PFSK-1 (cell line): ENCODE measurements at regions not wholly inside any gene's neighbourhood (a gene's known extent, or its start where the extent isn't known, plus 50 kb on each side); places are given as distances from the start of the nearest gene placed in this dataset.

Experiments used
- FOXP2 ChIP-seq: optimal IDR thresholded peaks from 2 replicates; pipeline ENCODE3; 2011; ENCODE audit warnings: borderline replicate concordance, control low read depth, inconsistent platforms; ENCODE audit not compliant: insufficient read depth; ENCODE audit errors: extremely low read length, extremely low read depth
- POLR2AphosphoS5 ChIP-seq: IDR thresholded peaks from 2 replicates; pipeline ENCODE4 v1.6.1; 2012; ENCODE audit warnings: low read depth, mild to moderate bottlenecking, control low read depth, low read length, moderate library complexity
- SIN3A ChIP-seq: IDR thresholded peaks from 2 replicates; pipeline ENCODE4 v1.6.1; 2012; ENCODE audit warnings: mild to moderate bottlenecking, low read length, moderate library complexity, borderline replicate concordance; ENCODE audit not compliant: insufficient read depth
- TAF1 ChIP-seq: IDR thresholded peaks from 2 replicates; pipeline ENCODE4 v1.6.1; 2012; ENCODE audit warnings: low read length, control low read depth, borderline replicate concordance; ENCODE audit not compliant: insufficient read depth
- TF ChIP-seq, protein P1 (sequence below), 2 experiments: IDR thresholded peaks; 2 replicates each; pipeline versions ENCODE4 v1.6.1 to v1.8.0; 2011 to 2012; ENCODE audit warnings: low read depth in 2 of 2, low read length in 2 of 2, control low read depth in 1 of 2, inconsistent platforms in 1 of 2, mild to moderate bottlenecking in 1 of 2, moderate library complexity in 1 of 2; ENCODE audit not compliant: insufficient read depth in 1 of 2

DNA sequence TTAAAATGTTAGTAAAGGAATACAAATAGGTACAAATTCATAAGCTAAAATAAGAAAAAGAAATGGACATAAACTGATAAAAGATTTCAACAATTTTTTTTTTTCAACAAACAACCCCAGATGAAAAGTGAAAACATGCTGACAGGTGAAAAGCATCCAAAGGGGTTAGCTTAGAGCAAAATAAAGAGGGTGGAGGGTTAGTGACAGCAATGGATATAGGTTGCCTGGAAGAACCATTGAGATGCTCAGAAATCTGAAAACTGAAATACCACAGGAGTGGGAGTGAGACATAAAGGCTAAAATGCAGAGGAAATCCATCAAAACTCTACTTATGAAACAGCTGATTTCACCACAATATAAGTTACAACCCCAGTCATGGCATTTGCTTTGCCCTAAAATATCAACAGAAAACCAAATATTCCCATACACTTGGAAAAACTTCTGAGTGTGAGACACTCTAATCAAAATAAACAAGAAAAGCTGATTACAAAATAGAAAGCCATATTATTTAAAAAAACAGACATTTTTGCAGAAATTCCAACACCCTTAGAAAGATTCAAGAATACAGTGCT lies 136.3 kb upstream of the PLEKHG7 start:
- TF ChIP-seq SIN3A = no peak
- no peak for TF ChIP-seq TAF1
- TF ChIP-seq POLR2AphosphoS5 = no peak
- TF ChIP-seq FOXP2 = no peak
- TF ChIP-seq, protein P1, sequence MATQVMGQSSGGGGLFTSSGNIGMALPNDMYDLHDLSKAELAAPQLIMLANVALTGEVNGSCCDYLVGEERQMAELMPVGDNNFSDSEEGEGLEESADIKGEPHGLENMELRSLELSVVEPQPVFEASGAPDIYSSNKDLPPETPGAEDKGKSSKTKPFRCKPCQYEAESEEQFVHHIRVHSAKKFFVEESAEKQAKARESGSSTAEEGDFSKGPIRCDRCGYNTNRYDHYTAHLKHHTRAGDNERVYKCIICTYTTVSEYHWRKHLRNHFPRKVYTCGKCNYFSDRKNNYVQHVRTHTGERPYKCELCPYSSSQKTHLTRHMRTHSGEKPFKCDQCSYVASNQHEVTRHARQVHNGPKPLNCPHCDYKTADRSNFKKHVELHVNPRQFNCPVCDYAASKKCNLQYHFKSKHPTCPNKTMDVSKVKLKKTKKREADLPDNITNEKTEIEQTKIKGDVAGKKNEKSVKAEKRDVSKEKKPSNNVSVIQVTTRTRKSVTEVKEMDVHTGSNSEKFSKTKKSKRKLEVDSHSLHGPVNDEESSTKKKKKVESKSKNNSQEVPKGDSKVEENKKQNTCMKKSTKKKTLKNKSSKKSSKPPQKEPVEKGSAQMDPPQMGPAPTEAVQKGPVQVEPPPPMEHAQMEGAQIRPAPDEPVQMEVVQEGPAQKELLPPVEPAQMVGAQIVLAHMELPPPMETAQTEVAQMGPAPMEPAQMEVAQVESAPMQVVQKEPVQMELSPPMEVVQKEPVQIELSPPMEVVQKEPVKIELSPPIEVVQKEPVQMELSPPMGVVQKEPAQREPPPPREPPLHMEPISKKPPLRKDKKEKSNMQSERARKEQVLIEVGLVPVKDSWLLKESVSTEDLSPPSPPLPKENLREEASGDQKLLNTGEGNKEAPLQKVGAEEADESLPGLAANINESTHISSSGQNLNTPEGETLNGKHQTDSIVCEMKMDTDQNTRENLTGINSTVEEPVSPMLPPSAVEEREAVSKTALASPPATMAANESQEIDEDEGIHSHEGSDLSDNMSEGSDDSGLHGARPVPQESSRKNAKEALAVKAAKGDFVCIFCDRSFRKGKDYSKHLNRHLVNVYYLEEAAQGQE (IDR thresholded peaks at IDR 0.05; ENCODE audit: insufficient read depth in 1 of 2, low read depth in 2 of 2, low read length in 2 of 2) = no peak

DNA sequence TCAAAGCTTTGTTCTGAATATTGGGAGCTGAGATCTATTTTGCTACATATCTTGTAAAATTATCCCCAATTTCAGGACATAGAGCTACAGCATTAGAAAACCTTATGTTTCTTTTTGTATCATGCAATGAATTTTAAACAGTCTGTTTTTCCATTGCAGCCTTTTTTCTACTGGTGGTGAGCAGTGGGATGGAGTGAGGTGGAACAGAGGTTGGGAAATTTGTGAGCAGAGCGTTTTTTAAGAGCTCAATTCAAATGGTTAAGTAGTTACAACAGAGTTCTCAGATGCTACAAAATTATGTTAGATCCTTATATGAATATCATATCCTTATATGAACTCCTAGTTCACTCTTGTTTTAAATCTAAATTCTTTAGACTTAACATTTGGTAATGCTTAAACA lies 139.0 kb upstream of the PLEKHG7 start:
- no peak for TF ChIP-seq SIN3A
- no peak for TF ChIP-seq POLR2AphosphoS5
- TF ChIP-seq FOXP2 = no peak
- TF ChIP-seq TAF1 = no peak
- TF ChIP-seq, protein P1 (IDR thresholded peaks at IDR 0.05; ENCODE audit: insufficient read depth in 1 of 2, low read depth in 2 of 2, low read length in 2 of 2) = no peak

DNA sequence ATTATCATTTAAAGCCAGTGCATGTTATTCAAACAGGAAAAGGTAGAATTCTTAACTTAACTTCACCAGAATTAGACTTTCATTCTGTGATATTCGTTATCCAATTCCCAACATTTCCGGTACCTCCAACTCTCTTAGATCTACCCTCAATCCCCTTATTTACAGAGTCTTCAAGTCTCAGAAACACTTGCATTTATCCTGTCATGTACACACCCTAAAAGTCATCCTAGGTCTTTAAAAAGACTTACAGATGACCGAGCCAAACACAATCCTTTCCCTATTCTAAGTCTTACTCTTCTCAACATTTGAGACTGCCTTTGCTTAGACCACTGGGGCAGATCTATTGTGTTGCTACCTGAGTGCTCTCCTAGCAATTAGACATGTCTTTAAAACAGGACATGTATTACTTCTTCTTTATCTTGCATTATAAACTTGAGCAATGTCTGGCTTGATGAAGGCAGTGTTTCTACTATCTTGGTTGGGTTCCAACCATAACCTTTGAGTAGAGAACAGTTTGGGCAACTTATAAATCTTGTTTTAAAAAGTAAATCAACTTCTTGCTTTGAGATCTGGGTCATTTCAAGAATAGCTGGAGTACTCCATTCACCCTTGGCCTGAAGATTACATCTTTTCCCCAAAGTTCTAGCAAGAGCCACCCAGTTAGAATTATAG lies 140.6 kb upstream of the PLEKHG7 start:
- TF ChIP-seq FOXP2 (no peak), POLR2AphosphoS5 (no peak), SIN3A (no peak), TAF1 (no peak)
- TF ChIP-seq, protein P1 (IDR thresholded peaks at IDR 0.05; ENCODE audit: insufficient read depth in 1 of 2, low read depth in 2 of 2, low read length in 2 of 2) = no peak

DNA sequence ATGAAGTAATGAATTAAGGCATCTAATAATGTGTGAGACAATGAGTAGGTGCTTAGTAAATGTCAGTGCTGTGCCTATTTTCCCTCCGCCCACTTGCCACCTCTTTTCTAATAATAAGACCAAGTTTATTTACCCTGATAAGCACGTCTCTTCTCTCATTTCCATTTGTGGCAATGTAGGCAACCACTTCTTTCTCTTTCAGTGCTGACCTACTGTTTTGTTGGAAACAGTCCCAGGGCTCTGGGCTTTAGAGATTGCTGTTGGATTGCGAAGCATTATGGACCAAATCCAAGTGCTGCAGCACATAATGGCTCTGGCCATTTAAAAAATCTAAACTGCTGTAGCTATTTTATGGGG lies 141.3 kb upstream of the PLEKHG7 start:
- TF ChIP-seq POLR2AphosphoS5 = no peak
- TF ChIP-seq TAF1 = no peak
- TF ChIP-seq SIN3A = no peak
- no peak for TF ChIP-seq FOXP2
- TF ChIP-seq, protein P1 (IDR thresholded peaks at IDR 0.05; ENCODE audit: insufficient read depth in 1 of 2, low read depth in 2 of 2, low read length in 2 of 2) = no peak
